ENCODE measurements at regions not wholly inside any gene's neighbourhood (a gene's known extent, or its start where the extent isn't known, plus 50 kb on each side); places are given as distances from the start of the nearest gene placed in this dataset.

GRCh38 chr2:76579911-76580310 lies 869.2 kb upstream of the GCFC2 start:
- DNase-seq (ENCODE audit: low read depth) = no peak

GRCh38 chr2:76572981-76573380 lies 862.3 kb upstream of the GCFC2 start:
- no peak for DNase-seq (ENCODE audit: low read depth)

GRCh38 chr2:76569819-76570218 lies 859.1 kb upstream of the GCFC2 start:
- no peak for DNase-seq (ENCODE audit: low read depth)

GRCh38 chr2:76567478-76567877 lies 856.8 kb upstream of the GCFC2 start:
- no peak for DNase-seq (ENCODE audit: low read depth)

GRCh38 chr2:76564734-76565133 lies 854.0 kb upstream of the GCFC2 start:
- no peak for DNase-seq (ENCODE audit: low read depth)

GRCh38 chr2:76563730-76564129 lies 853.0 kb upstream of the GCFC2 start:
- DNase-seq (ENCODE audit: low read depth) = no peak

- DNase-seq (ENCODE audit: low read depth) = no peak
Observed at GRCh38 chr2:76558157-76558556, 847.4 kb upstream of the GCFC2 start.

GRCh38 chr2:76556018-76556417 lies 845.3 kb upstream of the GCFC2 start:
- no peak for DNase-seq (ENCODE audit: low read depth)

- no peak for DNase-seq (ENCODE audit: low read depth)
Observed at GRCh38 chr2:76546207-76546606, 835.5 kb upstream of the GCFC2 start.

GRCh38 chr2:76544901-76545300 lies 834.2 kb upstream of the GCFC2 start:
- DNase-seq (ENCODE audit: low read depth) = no peak

- no peak for DNase-seq (ENCODE audit: low read depth)
Observed at GRCh38 chr2:76517574-76517909, 806.8 kb upstream of the GCFC2 start.

- DNase-seq (ENCODE audit: low read depth) = no peak
Observed at GRCh38 chr2:76516861-76517573, 806.3 kb upstream of the GCFC2 start.

GRCh38 chr2:76512201-76512820 lies 801.6 kb upstream of the GCFC2 start:
- DNase-seq (ENCODE audit: low read depth) = no peak

- DNase-seq (ENCODE audit: low read depth) = no peak
Observed at GRCh38 chr2:76506538-76506937, 795.8 kb upstream of the GCFC2 start.

GRCh38 chr2:76501641-76502040 lies 790.9 kb upstream of the GCFC2 start:
- no peak for DNase-seq (ENCODE audit: low read depth)

- DNase-seq (ENCODE audit: low read depth) = no peak
Observed at GRCh38 chr2:76498360-76498759, 787.6 kb upstream of the GCFC2 start.

GRCh38 chr2:76491503-76491902 lies 780.8 kb upstream of the GCFC2 start:
- no peak for DNase-seq (ENCODE audit: low read depth)

- DNase-seq (ENCODE audit: low read depth) = no peak
Observed at GRCh38 chr2:76478266-76479035, 767.7 kb upstream of the GCFC2 start.

- DNase-seq (ENCODE audit: low read depth) = no peak
Observed at GRCh38 chr2:76472946-76473345, 762.2 kb upstream of the GCFC2 start.

- no peak for DNase-seq (ENCODE audit: low read depth)
Observed at GRCh38 chr2:76469066-76469465, 758.4 kb upstream of the GCFC2 start.

- DNase-seq (ENCODE audit: low read depth) = no peak
Observed at GRCh38 chr2:76467326-76467725, 756.6 kb upstream of the GCFC2 start.

GRCh38 chr2:76464310-76464709 lies 753.6 kb upstream of the GCFC2 start:
- DNase-seq (ENCODE audit: low read depth) = no peak

GRCh38 chr2:76461431-76461830 lies 750.7 kb upstream of the GCFC2 start:
- no peak for DNase-seq (ENCODE audit: low read depth)

Measured in fibroblast of the conjunctiva (primary cell).